HG02798 (cell line): ENCODE measurements at regions not wholly inside any gene's neighbourhood (a gene's known extent, or its start where the extent isn't known, plus 50 kb on each side); places are given as distances from the start of the nearest gene placed in this dataset.

Experiments
- ATAC-seq: cut with Tn5 transposase; IDR thresholded peaks from one replicate; pipeline ENCODE4 v1.9.1; 2021; ENCODE audit warnings: mild to moderate bottlenecking; ENCODE audit not compliant: unreplicated experiment, poor library complexity

DNA sequence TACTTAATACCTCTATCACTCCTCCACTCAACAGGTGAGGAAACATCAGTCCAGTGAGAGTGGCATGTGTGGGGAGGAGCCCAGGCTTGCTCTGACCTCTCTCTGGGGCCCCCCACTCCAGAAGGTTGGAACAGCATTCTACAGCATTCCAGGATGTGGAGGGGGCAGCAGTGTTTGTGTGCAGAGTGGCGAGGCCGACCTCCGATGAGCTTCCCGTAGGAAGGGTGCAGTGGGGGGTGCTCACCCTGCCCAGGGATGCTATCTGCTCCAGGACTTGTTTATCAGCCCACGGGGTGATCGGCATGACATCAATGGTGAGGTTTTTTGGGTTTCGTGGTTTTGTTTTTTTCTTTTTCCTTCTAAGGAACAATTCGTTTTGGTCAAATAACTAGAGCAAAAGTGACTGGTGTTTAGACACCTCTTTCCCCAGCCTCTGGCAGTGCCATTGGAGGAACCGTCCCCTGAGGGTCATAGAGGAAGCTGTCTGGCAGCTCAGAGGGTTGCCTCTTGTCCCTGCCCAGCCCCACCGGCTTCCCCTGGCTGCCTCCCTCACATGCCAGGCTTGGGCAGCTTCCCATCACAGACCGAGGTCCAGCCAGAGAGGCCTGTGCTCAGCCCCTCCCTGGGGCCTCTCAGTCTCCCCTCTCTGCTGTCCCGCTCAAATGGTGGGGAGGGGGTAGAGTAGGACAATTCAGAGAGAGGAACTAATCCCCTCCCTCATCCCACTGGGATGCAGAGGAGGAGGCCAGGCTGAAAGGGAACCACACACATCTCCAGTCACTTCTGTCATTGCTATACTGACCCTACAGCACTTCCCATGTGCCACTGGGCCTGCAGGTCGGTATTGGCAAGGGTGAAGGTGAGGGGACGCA, 96.5 kb downstream of the ZFP36L2 start:
- ATAC-seq: no peak

DNA sequence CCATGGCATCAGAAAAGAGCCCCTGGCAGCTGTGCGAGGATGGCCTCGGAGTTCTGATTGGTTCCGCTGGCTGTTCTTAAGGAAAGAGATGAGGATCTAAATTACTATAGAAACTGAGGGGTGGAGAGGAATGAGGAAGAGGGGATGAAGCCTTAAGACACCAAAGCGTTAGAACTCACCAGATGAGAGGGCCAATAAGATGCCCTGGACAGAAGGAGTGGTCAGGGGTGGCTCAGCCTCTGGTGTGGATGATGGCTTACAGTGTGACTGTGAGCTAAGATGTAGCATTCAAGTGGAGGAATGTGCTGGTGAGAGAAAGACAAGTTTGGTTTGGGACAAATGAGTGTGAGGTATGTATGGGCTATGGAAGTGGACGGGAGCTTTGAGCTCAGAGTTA, 97.8 kb downstream of the ZFP36L2 start:
- no peak for ATAC-seq

DNA sequence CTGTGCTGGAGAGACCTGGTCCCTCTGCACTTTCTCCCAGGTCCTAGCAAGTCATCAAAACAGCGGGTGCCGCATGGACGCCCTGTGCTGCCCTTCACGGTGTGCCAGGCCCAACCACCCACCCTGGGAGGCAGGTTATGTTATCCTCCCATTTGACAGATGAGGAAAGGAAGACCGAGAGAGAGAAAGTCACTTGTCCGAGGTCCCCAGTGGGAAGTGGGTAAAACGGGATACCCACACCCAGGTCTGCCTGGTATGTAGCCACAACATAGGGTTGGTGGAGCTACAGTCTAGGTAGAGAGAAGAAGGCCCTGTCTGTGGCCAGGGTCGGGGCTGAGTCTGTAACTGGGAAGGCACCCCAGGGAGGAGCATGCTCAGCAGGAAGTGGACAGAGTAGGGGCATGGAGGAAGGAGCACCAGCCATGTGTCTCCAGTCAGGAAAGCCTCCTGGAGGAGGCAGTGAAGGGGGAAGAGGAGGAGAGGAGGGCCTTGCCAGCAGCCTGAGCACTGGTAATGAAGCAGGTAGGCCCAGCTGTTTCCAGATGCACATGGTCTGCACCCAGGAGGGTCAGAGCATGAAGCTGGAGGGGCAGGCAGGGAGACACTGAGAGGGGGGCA, 98.4 kb downstream of the ZFP36L2 start:
- ATAC-seq: no peak

DNA sequence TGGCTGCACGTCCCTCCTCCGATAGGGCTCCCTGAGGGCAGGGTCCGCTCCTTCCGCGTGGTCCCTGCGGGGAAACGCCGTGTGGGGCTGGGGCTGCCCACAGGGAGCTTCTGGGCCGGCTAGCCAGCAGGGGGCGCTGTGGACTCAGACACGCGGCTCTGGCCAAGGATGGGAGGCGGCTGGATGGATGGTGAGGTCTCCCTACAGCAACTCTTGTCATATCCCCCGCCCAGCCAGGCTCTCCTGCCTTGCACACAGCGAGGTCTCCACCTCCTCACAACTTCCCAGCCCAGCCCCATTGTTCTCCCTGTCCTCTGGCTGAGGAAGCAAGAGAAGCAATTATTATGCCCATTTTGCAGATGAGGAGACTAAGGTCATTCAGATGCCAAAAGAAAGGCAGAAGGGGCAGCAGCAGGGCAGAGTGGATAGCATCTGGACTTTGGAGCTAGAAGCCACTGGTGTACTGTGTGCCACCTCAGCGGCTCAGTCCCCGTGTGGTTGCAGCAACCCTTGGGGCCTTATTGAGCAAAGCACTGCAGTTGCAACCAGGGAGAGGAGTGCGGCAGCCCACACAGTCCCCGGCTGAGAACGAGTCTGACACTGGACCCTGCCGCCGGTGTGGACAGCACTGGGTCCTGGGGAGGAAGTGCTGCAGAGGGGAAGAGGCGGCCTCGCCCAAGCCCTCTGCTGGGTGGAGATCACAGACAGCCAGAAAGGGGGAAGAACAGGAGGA, 99.0 kb downstream of the ZFP36L2 start:
- ATAC-seq: no peak

DNA sequence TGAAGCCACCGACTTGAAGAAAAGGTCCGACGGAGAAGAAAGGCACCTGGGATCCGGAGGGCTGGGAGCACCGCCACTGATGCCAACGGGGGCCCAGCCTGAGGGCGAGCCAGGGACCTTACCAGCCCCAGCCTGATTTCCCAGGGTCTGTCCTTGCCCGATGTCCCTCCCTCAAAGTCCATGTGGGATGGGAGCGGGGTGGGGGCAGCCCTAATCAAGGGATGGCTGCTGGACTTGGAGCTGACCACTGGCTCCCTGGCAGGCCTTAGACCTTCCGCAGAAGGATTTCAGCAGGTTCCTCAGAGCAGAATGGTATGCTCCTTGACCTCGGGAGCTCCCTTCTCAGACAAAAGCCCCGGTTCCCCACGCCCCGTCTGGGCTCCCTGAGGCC, 99.6 kb downstream of the ZFP36L2 start:
- no peak for ATAC-seq

DNA sequence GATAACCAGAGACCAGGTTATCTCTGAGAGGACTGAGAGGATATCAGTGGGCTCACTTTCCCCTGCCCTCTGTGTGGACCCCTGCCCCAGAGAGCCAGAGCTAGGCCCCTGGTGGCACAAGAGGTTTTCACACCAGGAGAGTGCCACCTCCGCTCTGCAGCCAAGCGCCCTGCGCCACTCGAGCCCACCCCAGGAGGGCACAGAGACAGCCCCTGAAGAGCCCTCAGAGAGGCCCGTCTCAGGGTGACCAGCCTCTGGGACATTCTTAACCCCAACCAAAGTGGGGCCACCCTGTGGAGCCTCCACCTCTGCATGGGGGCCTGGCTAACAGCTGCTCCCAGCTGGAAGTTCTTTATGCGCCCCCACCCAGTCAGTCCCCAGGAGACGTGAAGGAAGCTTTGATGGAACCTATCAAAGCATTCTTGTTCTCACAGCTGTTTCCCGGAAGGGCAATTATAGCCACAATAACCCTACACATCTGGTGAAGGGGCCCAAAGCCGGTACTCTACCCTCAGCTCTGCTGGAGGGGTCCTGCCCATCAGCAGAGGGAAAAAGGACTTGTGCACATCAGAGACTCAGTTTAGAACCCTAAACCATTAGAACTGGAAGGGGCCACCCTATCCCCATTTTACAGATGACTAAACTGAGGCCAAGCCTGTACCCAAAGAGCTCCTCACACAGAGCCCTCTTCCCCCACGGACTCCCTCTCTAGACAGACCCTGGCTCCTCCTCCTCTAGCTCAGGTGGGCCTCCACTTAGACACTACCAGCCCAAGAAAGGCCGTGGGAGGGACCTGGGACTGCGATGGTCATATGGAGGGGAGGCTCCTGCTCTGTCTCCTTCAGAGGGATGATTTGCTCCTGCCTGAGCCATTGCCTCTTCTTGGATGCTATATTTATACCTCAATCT, 101.1 kb downstream of the ZFP36L2 start:
- no peak for ATAC-seq

DNA sequence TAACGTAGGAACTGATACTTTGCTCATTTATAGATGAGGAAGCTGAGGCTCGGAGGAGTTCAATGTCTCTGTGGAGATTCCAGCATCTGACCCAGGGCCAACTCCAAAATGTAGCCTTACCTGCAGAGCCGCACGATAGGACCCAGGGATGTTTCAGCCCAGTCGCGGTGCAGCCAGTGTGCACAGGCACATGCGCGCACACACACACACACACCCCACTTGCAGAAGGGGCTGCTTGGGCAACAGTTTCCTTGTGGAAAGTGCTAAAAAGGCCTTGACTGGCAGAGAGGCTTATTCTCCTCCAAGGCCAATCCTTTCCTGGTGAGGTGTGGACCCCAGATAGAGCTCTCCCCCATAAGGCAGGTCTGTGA, 101.7 kb downstream of the ZFP36L2 start:
- no peak for ATAC-seq

DNA sequence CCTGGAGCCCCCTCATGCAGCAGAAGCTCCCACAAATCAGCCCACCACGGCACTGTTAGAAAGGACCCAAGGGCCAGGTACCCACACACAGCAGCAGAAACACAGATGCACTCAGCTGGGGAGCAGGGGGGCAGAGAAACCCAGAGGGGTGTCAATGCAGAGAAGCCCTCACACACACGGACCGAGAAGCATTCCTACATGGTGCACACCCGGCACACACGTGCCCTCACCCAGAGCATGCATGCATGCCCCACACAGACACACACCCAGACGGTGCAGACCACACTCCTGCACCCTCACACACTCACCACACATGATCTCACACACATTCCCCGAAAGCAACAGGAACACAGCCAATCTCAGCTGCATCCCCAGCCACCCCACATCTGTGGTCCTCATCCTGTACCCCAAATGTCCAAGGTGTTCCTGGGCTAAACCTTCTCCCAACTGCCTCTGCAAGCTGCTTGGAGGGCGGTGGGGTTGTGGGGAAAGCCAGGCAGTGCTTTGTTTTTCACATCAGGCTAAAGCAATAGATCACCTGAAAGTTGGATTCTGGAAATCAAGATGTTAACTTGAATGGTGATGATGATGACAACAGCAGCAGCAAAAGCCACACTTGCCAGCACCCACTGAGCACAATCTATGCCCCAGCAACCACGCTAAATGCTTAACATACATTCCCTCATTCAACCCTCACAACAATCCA, 102.3 kb downstream of the ZFP36L2 start:
- no peak for ATAC-seq

DNA sequence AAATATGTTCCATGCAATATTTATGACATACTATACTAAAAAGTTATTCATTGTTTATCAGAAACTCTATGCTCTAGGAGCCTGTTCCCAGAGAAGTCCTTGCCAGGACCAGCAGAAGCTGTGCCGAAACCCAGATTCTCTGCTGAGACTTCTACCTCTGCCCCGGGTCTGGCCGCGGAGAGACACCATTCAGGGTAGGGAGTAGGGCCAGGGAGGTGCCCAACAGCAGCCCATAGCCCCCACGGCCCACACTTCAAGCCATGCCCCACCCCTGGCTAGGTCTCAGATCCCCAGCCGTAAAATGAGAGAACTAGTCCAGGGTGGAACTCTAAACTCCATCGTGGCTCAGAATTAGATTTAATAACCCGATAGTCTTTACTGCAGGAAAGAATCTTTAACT, 102.9 kb downstream of the ZFP36L2 start:
- ATAC-seq: no peak

DNA sequence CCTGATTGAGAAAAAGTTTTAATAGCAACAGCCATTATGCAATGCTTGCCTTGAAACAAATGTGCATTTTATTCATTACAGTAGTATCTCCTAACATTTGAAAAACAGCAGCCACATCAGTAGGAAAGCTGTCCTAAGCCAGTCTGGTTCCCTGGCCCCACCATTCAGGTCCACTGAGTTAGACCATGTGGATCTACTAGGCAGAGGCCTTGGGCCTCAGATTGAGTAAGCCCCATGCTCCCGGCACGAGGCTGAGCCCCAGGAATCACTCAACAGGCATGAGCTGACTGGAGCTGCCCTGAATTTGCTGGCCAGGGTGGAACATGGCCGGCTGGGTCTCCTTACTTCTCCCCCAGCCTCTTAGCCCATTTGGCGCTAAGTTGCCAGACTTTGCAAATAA, 103.4 kb downstream of the ZFP36L2 start:
- ATAC-seq: no peak

DNA sequence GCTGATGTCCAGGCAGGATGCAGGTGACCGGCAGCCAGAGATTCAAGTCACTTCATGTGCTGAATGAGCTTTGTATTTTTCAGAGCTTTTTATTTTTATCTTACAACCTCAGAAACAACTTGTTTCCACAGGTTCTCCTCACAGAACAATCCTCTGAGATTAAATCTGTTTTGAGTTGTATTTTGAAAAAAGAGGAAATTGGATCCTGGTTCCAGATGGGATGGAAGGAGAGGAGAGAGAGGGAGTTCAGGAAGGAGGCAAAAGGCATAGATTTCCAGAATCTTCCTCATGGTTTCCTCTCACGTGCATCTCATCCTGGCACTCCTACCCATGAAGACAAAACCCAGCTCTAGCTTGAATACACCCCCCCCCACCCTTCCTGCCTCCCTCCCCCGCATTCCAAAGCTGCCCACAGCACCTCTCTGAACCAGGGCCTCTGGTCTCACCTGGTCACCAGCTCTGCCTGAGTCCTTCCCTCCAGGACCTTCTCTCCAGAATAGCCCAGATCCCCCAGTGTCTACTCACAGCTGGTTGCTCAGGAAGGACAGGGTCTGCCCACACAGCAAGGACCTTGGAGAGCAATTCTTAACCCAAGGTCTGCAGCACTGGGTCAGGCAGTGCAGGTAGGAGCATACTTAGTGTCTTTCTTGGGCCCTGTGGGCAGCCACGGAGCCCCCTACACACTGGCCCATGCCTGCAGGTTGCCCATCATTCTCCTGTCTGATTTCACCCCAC, 104.7 kb downstream of the ZFP36L2 start:
- ATAC-seq: no peak

DNA sequence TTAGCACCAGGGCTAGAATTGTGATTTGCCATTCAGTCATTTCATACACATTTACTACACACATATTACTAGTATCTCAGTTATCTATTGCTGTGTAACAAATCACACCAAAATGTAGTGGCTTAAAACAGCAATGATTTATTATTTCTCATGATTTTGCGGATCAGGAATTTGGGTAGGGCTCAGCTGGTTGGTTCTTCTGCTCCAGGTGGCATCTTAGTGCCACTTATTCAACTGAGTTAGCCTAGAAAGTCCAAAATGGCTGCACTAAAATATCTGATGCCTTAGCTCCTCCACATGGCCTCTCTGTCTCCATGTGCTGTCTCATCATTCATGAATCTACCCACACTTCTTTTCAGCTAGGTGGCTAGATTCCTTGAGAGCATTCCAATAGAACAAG, 107.1 kb downstream of the ZFP36L2 start:
- ATAC-seq: no peak

DNA sequence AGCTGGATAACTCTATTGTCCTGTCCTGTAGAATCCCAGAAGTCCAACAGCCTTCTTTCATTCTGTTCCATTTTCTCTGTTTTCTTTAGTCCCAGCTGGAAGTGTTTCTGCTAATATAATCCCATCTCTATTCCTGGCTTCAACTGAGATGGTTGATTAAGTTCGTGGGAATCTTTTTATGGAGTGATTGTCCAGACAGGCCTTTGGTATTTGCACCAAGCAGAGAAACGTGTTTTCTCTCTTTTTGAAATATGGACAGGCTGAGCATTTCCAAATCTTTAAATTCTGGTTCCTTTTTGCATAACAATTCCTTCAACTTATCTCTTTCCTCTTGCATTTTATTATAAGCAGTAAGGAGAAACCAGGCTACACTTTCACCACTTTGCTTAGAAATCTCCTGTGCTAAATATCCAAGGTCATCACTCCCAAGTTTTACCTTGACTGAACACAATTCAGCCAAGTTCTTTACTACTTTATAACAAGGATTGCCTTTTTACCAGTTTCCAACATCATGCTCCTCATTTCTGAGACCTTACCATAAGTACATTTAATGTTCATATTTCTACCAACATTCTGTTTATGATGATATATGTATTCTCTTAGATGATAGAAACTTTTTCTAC, 108.8 kb downstream of the ZFP36L2 start:
- ATAC-seq: no peak

DNA sequence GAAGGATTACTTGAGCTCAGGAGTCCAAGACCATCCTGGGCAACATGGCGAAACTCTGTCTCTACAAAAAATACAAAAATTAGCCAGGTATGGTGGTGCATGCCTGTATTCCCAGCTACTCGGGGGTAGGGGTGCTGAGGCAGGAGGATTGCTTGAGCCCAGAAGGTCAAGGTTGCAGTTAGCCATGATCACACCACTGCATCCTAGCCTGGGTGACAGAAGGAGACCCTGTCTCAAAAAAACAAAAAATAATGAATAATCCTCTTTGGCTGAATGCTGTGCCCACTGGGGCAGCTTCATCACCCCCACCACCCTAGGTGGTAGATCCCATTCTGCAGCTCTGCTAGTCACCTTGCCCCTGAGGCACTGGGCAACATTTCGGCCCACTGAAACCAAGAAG, 109.4 kb downstream of the ZFP36L2 start:
- ATAC-seq: no peak

DNA sequence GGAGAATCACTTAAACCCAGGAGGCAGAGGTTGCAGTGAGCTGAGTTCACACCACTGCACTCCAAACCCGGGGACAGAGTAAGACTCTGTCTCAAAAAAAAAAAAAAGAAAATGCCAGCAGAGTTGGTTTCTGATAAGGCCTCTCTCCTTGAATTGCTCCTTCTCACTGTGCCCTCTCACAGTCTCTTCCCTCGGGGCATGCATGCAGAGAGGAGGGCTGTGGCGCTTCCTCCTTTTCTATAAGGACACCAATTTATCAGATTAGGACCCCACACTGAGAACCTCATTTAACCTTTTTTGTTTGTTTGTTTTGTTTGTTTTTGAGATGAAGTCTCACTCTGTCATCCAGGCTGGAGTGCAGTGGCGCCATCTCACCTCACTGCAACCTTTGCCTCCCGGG, 110.5 kb downstream of the ZFP36L2 start:
- ATAC-seq: no peak

DNA sequence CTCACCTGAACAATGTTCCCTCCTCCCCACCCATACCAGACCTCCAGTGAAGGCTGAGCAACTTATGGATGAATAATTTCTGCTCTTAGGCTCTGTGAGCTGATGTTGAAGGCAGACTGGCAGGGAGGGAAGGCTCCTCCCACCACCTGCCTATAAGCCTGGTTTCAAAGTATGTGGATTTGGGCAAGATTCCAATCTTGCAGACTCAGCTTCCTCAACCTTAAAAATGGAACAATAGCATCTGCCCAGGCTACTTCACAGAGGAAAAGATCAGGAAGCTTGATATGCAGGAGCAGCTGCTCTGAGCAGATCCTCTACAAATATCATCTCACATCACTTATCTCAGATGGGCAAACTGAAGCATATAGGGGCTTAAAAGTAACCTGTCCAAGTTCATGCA, 112.2 kb downstream of the ZFP36L2 start:
- no peak for ATAC-seq

DNA sequence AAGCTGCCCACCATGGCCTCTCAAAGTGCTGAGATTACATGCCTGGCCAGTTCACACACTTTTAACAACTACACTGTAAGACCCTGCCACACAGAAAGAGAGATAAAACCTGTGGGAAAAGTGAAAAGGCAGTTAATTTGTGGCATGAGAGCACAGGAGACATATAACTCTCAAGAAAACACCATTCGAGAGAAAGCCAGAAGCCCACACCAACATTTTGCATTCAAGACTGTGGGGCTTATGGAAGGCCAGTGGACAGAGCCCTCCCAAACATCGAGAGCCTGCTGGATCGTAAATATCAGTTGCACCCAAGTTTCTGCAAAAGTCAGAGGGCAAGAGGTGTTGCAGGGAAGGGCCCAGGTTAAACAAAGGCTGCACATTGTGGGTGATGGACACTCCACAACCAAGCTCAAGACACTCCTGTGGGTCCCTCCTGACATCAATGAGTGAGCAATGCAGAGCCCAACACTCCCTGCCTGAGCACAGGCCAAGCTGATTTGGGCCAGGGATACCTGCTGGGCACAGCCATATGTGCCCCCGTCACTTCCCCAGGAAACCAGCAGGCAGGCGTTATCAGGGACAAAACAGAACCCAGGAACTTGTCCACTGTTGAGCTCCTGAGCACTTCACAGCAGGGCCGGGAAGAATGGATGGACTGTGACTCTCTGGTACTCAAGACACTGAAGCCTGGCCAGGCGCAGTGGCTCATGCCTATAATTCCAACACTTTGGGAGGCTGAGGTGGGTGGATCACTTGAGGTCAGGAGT, 114.4 kb downstream of the ZFP36L2 start:
- no peak for ATAC-seq

DNA sequence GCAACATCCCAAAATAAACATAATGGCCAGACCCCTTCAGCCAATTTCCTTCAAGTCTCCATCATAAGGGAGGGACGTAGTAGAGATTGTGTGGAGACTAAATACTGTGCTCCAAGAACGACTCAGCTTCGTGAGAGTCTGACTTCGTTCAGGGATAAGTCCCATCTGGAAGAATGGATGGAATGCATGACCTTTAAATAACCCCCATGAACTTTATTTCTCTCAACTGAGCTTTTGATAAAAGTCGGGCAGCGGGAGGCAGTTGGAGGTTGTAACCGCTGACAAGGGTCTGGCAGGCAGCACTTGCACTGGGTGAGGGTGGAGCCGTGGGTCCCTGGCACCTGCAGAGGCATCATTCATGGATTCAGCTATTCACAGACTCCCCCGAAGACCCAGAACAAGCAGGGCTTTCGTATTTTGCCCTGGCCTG, 115.9 kb downstream of the ZFP36L2 start:
- ATAC-seq: no peak
